ENCODE measurements at regions not wholly inside any gene's neighbourhood (a gene's known extent, or its start where the extent isn't known, plus 50 kb on each side); places are given as distances from the start of the nearest gene placed in this dataset.

DNA sequence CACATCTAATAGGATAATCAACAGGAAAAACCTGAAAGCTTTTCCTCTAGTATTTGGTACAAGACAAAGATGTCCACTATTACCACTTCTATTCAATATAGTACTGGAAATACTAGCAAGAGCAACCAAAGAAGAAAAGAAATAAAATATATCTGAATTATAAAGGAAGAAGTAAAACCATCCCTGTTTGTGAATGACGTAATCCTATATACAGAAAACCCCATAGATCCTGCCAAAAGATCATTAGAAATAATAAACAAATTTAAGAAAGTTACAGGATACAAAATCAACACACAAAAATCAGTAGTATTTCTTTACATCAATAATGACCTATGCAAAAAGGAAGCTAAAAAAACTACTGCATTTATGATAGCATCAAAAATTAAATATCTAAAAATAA lies 1191.3 kb upstream of the C9orf72 start:
- Histone ChIP-seq H3K27ac (ENCODE audit: extremely low read depth, low read depth, low read length) (no peak overlapping the region), H3K4me1 (ENCODE audit: control insufficient read depth, insufficient read depth, low read length) (no peaks in the 10 kb centered on the region), H3K36me3 (ENCODE audit: control insufficient read depth in 2 of 2, insufficient read depth in 1 of 2, low read length in 2 of 2) (no peaks in the 10 kb centered on the region), H3K4me3 (ENCODE audit: low read depth, low read length) (no peak overlapping the region), H3K9me3 (ENCODE audit: control insufficient read depth, insufficient read depth, low read depth, low read length) (no peaks in the 10 kb centered on the region)
- CTCF ChIA-PET = interaction anchor here (1.8 kb wide), 1 partner anchor 10 kb away, joined by 12 read pairs; no protein-coding TSS in a partner anchor
- POLR2A ChIA-PET = no interaction called here
- TF ChIP-seq, protein P1, sequence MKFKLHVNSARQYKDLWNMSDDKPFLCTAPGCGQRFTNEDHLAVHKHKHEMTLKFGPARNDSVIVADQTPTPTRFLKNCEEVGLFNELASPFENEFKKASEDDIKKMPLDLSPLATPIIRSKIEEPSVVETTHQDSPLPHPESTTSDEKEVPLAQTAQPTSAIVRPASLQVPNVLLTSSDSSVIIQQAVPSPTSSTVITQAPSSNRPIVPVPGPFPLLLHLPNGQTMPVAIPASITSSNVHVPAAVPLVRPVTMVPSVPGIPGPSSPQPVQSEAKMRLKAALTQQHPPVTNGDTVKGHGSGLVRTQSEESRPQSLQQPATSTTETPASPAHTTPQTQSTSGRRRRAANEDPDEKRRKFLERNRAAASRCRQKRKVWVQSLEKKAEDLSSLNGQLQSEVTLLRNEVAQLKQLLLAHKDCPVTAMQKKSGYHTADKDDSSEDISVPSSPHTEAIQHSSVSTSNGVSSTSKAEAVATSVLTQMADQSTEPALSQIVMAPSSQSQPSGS (tag by site-specific recombination; IDR thresholded peaks at IDR 0.05; ENCODE audit: low read depth) = peak; percentile 65
- no peak for TF ChIP-seq ZNF701 (tag by site-specific recombination; IDR thresholded peaks at IDR 0.05)

DNA sequence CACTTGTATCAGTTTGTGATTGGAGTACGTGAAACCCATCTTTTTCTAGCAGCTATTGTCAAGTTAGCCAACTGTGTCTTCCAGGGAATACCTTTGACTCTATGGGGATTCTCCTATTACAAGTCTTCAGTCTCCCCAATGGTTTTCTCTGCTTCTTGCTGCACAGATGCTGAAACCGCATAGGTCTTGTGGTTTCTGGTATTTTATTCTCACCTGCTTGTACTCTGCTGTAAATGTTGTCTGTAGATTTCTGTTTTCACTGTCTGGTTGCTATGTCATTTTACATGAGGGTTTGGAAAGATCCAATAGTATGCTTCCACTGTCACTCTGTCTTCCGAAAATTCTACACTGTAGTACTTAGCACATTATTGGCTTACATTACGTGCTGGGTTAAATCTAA lies 1196.9 kb upstream of the C9orf72 start:
- ChIA-PET POLR2A (no interaction called here), CTCF (no interaction called here)

DNA sequence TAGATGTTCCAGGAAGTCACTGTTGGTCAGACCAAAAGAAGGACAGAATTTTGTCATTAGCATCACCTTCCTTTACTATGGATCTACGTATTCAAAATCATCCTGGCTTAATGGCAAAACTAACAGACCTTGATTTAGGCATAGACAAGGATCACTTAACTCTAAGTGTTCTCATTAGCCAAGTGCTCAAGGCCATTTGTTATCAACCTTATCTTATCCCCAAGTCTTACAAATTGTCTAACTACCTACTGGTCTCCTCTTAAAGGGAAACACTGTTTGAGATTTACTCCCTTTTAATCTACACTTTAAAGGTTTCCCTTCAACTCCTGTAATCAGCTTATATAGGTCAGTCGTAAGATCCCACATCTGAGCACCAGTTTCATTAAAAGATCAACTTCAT lies 1197.5 kb upstream of the C9orf72 start:
- 0 out of 2 replicates have a peak, but pooled peaks have one; percentile 23 for TF ChIP-seq TCF7L2 (IDR thresholded peaks at IDR 0.05; ENCODE audit: borderline replicate concordance, low read depth, low read length)
- no peak for TF ChIP-seq WT1 (tag by site-specific recombination; IDR thresholded peaks at IDR 0.05)
- no peak for TF ChIP-seq ZNF677 (tag by site-specific recombination; IDR thresholded peaks at IDR 0.05)
- TF ChIP-seq, protein P2, sequence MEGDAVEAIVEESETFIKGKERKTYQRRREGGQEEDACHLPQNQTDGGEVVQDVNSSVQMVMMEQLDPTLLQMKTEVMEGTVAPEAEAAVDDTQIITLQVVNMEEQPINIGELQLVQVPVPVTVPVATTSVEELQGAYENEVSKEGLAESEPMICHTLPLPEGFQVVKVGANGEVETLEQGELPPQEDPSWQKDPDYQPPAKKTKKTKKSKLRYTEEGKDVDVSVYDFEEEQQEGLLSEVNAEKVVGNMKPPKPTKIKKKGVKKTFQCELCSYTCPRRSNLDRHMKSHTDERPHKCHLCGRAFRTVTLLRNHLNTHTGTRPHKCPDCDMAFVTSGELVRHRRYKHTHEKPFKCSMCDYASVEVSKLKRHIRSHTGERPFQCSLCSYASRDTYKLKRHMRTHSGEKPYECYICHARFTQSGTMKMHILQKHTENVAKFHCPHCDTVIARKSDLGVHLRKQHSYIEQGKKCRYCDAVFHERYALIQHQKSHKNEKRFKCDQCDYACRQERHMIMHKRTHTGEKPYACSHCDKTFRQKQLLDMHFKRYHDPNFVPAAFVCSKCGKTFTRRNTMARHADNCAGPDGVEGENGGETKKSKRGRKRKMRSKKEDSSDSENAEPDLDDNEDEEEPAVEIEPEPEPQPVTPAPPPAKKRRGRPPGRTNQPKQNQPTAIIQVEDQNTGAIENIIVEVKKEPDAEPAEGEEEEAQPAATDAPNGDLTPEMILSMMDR (tag by site-specific recombination; IDR thresholded peaks at IDR 0.05) = no peak
- Histone ChIP-seq H3K4me1 (ENCODE audit: control insufficient read depth, insufficient read depth, low read length) (no peaks in the 10 kb centered on the region), H3K9me3 (ENCODE audit: control insufficient read depth, insufficient read depth, low read depth, low read length) (no peaks in the 10 kb centered on the region), H3K36me3 (ENCODE audit: control insufficient read depth in 2 of 2, insufficient read depth in 1 of 2, low read length in 2 of 2) (no peaks in the 10 kb centered on the region), H3K27ac (ENCODE audit: extremely low read depth, low read depth, low read length) (no peak overlapping the region), H3K4me3 (ENCODE audit: low read depth, low read length) (no peak overlapping the region)
- POLR2A ChIA-PET = no interaction called here
- CTCF ChIA-PET = interaction anchor here (0.6 kb wide), 1 partner anchor 983 kb away, joined by 4 read pairs; no protein-coding TSS in a partner anchor

More for the DNA sequence above, 1196.9 kb upstream of the C9orf72 start:
- Histone ChIP-seq H3K4me3 (ENCODE audit: low read depth, low read length) (no peak overlapping the region), H3K9me3 (ENCODE audit: control insufficient read depth, insufficient read depth, low read depth, low read length) (no peaks in the 10 kb centered on the region), H3K36me3 (ENCODE audit: control insufficient read depth in 2 of 2, insufficient read depth in 1 of 2, low read length in 2 of 2) (no peaks in the 10 kb centered on the region), H3K27ac (ENCODE audit: extremely low read depth, low read depth, low read length) (no peak overlapping the region), H3K4me1 (ENCODE audit: control insufficient read depth, insufficient read depth, low read length) (no peaks in the 10 kb centered on the region)
- TF ChIP-seq ZNF274 (IDR thresholded peaks at IDR 0.05; ENCODE audit: low read length) (no peak), ZNF274 (tag by site-specific recombination; IDR thresholded peaks at IDR 0.05; ENCODE audit: borderline replicate concordance) (no peak), ZSCAN30 (tag by site-specific recombination; IDR thresholded peaks at IDR 0.05) (no peak), ZNF777 (tag by site-specific recombination; IDR thresholded peaks at IDR 0.05; ENCODE audit: borderline replicate concordance) (no peak), ZNF239 (tag by site-specific recombination; IDR thresholded peaks at IDR 0.05) (no peak), KLF9 (tag by site-specific recombination; IDR thresholded peaks at IDR 0.05; ENCODE audit: low read depth) (no peak), ZNF248 (tag by site-specific recombination; IDR thresholded peaks at IDR 0.05) (no peak), ZNF639 (tag by site-specific recombination; IDR thresholded peaks at IDR 0.05) (no peak), ZNF16 (tag by site-specific recombination; IDR thresholded peaks at IDR 0.05; ENCODE audit: low read depth) (no peak), ZNF626 (tag by site-specific recombination; IDR thresholded peaks at IDR 0.05) (no peak), OVOL3 (tag by site-specific recombination; IDR thresholded peaks at IDR 0.05) (no peak), ZNF140 (tag by site-specific recombination; IDR thresholded peaks at IDR 0.05) (no peak), ZNF623 (tag by site-specific recombination; IDR thresholded peaks at IDR 0.05) (no peak), SP7 (tag by site-specific recombination; IDR thresholded peaks at IDR 0.05) (no peak), ZNF112 (tag by site-specific recombination; IDR thresholded peaks at IDR 0.05) (no peak), ZNF670 (tag by site-specific recombination; IDR thresholded peaks at IDR 0.05; ENCODE audit: low read depth) (no peak), KLF7 (tag by site-specific recombination; IDR thresholded peaks at IDR 0.05; ENCODE audit: borderline replicate concordance) (no peak), SALL2 (tag by site-specific recombination; IDR thresholded peaks at IDR 0.05; ENCODE audit: borderline replicate concordance) (no peak), ZEB2 (tag by site-specific recombination; IDR thresholded peaks at IDR 0.05) (no peak)
- TF ChIP-seq, protein P3, sequence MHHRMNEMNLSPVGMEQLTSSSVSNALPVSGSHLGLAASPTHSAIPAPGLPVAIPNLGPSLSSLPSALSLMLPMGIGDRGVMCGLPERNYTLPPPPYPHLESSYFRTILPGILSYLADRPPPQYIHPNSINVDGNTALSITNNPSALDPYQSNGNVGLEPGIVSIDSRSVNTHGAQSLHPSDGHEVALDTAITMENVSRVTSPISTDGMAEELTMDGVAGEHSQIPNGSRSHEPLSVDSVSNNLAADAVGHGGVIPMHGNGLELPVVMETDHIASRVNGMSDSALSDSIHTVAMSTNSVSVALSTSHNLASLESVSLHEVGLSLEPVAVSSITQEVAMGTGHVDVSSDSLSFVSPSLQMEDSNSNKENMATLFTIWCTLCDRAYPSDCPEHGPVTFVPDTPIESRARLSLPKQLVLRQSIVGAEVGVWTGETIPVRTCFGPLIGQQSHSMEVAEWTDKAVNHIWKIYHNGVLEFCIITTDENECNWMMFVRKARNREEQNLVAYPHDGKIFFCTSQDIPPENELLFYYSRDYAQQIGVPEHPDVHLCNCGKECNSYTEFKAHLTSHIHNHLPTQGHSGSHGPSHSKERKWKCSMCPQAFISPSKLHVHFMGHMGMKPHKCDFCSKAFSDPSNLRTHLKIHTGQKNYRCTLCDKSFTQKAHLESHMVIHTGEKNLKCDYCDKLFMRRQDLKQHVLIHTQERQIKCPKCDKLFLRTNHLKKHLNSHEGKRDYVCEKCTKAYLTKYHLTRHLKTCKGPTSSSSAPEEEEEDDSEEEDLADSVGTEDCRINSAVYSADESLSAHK (tag by site-specific recombination; IDR thresholded peaks at IDR 0.05) = no peak
- TF ChIP-seq, protein P1 (tag by site-specific recombination; IDR thresholded peaks at IDR 0.05; ENCODE audit: low read depth) = no peak

Data from HEK293 (cell line).